GM21423 (cell line): ENCODE measurements at regions not wholly inside any gene's neighbourhood (a gene's known extent, or its start where the extent isn't known, plus 50 kb on each side); places are given as distances from the start of the nearest gene placed in this dataset.

Experiments
- ATAC-seq: cut with Tn5 transposase; IDR thresholded peaks from one replicate; pipeline ENCODE4 v1.9.1; 2021; ENCODE audit warnings: mild to moderate bottlenecking, moderate library complexity; ENCODE audit not compliant: unreplicated experiment

DNA sequence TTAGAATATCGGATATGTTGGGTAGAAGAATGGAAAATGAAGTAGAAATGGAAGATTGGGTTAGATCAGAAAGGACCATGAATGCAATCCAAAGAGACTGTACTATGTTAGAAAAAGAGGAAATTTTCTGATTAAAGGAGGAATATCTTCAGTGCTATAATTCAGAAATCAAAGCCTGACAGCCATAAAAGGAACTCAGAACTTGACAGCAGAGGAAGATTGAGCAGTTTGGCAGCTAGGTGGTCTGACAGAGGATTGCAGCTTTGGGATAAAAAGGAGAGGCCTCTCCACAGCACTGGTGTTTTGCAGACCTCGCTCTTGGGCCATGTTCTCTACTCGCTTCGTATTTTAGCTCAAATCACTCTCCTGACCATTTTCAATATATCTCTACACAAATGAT, 354.8 kb upstream of the SOX5 start:
- no peak for ATAC-seq

DNA sequence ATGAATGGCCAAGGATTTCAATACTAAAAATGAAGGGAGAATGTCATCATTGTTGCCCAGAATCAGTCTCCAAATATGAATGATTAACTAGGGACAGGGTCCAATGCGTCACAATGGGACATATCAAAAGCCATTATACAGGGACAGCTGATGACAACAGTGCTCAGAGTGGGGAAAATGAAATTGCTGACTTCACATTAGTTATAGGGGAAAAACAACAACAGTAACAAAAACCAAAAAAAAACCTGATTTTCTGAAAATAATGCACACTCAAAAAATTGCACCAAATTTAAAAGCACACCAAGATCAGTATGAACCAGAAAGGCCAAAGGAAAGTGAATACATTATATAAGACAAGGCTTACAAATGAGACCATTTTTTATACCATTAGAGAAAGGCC, 353.2 kb upstream of the SOX5 start:
- ATAC-seq: no peak

DNA sequence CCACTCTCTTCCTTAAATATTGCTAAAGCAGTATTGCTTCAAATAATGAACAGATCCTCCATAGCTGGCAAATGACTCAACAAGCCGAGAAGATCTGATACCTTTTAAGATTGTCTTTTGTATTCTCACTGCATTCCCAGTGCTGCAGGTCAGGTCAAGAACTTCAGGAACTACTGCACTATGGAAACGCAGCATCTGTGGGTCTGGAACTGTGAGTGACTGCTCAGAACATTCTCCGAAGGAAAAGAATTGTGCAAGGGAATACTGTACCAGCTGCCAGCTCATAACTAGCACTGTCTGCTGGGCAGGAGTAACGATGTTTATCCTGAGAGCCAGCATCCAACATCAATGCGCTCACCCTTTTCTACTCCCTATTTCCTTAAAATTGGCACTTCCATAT, 348.0 kb upstream of the SOX5 start:
- ATAC-seq: no peak

DNA sequence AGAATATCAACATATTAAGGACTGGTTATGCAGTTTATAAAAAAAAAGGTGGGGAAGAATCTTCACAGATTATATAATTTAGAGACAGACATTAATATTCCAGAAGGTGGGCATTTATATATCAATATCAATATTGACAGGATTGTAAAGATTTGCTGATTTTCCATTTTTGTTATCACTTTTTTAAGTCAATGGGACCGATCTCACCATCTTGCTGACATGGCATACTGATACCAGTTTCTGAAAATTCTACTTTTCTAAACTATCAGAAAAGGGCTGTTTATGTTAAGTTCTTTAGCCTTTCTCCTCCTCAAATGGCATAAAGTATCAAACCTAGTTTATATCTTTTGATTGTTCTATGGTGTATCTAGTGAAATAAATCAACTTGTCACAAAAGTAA, 344.1 kb upstream of the SOX5 start:
- no peak for ATAC-seq

DNA sequence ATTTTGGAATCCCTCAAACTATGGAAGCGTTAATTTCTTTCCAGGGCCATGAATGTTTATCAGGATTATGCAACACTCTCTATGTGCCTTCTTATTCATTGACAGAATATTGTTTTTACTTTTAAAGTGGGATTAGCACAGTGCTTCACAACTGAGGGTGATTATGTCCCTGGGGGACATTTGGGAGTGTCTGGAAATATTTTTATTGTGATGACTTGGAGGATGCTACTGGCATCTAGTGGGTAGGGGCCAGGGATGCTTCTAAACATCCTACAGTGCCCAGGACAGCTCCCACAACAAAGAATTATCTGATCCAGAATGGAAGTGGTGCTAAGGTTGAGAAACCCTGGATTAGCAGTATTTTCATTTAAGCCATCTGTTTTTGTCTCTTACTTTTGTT, 338.5 kb upstream of the SOX5 start:
- no peak for ATAC-seq

DNA sequence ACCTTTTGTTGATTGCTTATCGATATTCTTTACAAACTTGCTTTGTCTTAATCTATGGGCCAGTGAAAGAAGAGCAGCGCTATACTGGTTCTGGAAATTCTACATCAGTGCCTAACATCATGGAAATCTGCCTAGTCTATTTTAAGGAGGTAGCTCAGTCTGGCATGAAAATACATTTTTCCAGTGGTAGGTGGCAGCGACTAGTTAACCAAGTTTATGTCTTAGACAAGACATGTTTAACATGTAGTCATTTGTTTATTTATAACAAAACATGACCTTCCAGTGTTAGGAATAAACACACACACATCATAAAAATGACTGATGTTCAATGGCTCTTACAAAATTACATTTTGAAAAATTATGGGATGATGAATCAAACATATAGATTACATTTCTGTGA, 336.0 kb upstream of the SOX5 start:
- ATAC-seq: no peak

DNA sequence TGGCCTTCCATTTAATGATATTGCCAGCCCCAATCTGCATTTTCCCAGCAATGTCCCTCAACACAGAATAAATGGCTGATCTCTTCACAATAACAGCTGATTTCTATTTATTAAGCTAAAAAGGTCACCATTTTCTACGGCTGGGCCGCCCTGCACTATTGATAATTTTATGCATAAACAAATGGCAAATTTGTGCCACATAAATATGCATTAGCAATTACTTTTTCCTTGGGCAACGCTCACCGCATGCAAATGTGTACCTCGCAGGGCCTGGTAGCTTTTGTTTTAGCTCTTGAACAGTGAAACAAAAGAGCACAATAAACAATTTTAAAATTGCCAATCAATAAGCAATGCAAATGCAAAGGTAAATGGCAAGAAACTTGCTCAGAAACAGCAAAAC, 331.9 kb upstream of the SOX5 start:
- ATAC-seq: no peak

DNA sequence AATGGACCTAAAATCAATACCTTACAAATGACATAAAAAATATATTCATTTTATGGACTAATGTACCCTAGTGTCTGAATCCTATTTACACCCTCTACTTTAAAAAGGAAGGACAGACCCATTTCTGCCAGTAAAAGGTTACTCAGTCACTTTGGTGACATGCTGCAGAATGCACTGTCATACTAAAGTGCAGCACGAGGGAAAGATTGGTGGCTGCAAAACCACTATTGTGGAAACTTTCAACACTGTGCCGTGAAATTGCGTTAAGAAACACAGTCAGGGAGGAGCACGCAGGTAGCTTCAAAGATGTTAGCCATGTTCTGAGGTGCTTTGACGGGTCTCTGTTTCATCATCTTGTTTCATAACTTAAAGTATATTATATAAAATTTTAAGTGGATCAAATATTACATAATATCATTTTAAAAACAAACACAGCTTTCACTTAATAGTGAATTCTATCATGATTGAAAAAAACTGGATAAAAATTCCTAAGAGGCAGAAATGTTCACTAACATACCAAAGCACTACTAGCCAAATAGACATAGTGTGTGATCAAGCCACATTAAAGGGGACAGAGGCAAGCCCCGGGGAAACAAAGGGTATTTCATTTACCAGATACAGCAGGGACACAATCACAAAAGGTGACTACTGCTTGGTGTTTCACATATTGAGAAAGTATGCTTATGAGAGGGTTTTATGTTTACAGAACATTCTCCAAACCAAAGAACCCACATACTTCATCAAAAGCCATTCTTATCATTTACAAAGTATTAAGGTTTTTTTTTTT, 330.8 kb upstream of the SOX5 start:
- ATAC-seq: no peak

DNA sequence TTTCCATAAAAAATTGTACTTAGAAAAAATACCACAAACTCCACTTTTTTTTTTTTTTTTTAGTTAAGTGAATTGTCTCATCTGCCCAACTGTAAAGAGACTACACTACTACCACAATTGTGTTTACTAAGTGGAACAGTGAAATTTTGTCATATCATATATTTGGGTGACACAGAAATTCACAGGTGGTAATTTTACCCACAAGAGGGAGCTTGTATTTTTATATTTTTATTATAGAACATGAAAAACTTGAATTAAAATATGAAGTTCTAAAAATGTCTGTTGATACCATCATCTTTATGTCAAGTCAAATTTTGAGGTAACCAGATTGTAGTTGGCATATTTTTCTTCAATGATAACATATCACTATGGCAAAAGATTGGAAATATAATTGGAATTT, 329.4 kb upstream of the SOX5 start:
- ATAC-seq: no peak

DNA sequence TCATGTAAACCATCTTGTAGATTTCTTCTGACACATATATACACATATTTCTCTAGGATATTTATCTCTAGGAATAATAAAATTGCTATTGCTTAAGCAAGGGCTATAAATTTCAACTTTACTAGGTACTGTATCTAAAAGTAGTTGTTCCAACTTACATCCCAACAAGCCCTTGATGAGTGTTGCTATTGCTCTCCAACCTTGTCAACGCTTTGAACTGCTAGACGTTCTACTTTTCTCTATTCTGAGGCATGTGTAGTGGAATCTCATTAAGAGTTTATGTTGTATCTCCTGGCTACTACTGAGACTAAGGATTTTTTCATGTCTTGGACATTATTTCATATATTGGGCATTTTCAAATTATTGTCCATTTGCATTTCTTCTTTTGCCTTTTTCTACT, 321.5 kb upstream of the SOX5 start:
- no peak for ATAC-seq

DNA sequence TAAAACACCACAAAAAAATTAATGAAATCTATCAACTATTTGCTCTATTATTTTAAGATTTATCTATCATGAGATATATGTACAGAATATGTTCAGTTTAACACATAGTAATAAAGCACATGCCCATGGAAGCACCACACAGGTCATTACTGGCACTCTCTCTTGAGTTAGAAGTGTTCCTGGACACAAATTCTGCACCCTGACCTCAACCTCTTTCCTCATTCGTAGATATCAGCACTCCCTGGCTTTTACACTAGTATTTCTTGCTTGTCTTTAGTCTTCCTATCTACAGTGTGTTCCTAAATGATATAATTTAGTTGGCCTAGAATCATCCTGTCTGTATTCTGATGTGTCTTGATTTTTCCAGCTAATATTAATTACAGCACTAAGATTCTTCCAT, 321.0 kb upstream of the SOX5 start:
- no peak for ATAC-seq

DNA sequence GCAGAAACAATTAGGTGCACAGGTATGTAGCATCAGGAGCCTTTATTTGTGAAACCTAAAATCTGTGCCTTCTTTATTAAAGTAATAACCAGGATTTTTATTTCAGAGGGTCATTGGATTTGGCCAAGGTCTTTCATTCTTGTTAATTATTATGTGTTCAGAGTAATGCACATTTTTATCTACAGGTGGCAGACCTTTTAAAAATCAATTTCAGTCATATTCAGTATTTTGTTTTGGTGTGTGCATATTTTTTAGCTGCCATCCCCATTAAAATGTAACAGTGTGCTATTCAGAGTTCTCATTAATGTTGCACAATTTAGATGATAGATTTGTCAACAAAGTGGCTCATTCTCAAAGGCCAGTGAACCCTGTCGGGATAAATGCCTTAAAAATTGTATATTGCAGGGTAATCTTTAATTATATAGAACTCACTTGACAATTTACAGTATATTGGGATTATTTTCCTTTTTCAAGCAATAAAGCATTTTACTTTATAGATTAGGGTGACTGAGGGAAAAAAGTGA, 319.3 kb upstream of the SOX5 start:
- ATAC-seq: no peak

DNA sequence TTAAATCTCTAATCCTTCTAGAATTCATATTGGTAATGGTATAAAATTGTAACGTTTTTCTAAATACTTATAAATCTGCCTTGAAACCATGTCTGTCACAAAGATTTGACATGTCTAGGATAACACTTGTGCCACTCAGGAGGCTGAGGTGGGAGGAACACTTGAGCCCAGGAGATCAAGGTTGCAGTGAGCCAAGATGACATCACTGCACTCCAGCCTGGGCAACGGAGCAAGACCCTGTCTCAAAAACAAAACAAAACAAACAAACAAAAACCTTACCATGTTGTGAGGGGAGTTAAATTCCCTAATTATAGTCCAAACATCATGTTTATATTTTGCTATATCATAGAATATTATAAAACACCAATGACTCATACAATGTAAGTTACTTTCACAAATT, 317.5 kb upstream of the SOX5 start:
- no peak for ATAC-seq

DNA sequence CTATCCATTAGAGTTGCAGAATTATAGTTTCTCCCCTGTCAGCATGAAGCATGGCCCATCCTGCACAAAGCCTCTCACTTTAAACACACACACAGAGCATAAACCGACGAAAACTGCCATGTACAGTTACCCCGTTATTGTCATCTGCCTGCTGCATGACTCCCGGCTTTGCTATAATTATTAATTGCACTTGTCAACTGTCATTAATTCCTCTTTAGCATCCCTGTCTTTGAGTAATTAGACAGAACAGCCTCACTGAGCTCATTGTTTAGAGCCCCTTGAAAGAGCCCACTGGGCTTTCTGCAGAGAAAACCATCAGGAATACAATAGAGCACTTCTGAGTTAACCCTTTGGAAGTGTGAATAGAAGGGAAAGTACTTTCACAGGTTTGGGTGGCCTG, 307.2 kb upstream of the SOX5 start:
- no peak for ATAC-seq

DNA sequence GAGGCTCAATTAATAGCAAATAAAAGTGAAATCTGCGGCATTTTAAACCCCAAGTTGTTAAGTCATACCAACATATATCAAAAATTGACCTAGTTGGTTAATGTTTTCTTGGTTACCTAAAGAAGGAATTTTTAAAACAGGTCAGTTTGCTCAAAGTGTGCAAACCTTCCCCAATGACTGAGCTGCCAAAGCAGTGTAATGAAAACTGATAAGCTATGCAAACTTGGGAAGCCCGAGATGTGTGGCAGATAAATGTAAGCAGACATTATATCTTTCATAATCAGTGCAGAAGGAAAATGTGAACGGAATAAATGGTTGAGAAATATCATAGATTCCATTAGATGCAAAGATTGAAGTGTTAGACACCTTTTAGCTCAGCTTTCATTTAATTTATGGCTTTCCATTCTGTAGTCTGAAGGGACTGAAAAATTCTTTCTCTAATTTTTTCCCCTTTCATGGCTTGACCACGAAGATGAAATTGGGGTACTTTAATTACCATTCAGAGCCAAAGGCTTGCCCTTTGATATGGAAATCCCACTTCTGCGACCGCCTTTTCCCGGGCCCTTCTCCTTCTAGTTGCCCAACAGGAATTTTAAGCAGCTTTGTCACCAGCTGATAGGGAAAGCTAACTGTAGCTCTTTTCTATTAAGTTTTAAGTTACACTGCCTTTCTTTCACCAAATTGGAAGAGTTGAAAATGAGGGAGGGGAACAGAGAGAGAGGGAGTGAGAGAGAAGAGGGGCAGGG, 306.6 kb upstream of the SOX5 start:
- ATAC-seq: no peak

DNA sequence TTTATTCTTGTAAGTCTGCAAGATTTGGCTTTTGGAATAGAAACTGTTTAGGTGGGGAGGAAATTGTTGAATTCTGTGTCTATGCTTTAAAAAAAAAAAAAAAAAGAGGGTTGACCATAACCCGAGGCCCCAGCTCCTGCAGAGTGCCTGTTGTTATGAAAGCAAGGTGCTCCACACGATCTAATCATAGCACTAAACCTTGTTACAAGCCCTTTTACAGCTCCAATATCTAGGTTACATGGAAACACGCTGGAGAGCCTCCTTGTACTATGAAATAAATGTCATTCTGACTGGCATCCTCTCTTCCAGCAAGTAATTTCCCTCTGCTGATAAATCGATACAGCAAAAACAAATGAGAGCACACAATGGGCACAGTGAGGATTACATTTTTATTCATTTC, 303.1 kb upstream of the SOX5 start:
- ATAC-seq: no peak

DNA sequence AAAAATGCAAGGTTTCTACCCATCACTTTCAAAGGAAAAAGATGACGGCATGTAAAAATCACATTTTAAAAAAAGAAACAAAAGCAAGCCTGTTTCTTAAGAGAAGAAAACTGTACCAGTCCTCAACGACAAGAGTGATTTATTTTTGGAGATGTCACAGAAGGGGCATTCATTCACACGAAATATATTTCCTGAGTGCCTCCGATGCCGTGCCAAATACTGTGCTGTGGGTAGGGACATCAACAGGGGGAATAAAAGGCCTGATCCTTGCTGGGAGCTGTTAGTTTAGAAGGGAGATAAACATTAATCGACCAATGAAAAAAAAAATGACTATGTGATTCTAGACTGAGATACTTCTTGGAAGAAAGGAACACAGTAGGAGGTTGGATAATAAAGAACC, 297.5 kb upstream of the SOX5 start:
- ATAC-seq: no peak

DNA sequence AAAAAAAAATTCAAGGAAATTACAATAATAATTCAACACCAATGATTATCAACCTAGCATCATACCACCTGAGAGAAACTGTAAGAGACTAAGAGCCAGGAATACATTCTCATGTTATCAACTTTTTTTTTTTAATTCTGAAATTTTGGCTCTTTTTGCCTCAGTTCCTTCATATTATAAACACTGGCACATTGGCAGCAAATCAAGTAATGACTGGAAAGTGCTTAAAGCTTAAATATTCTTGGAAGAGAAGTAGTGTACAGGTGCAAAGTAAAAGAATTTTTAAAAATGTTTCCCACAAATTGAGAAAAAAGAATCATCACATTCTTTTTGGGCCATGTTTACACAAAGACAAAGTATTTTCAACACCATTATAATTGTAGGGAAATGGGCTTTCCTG, 296.9 kb upstream of the SOX5 start:
- no peak for ATAC-seq

DNA sequence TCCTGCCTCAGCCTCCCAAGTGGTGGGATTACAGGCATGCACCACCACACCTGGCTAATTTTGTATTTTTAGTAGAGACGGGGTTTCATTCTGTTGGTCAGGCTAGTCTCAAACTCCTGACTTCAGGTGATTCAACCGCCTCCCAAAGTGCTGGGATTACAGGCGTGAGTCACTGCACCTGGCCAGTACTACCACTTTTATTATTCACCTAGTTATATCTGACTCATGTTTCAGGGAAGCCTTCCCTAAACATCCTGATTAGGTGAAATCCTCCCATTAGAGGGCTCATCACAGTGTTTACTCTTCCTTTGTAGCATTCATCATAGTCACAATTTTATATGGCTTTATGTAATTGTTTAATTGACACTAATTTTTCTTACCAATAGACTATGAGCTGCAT, 295.3 kb upstream of the SOX5 start:
- no peak for ATAC-seq

DNA sequence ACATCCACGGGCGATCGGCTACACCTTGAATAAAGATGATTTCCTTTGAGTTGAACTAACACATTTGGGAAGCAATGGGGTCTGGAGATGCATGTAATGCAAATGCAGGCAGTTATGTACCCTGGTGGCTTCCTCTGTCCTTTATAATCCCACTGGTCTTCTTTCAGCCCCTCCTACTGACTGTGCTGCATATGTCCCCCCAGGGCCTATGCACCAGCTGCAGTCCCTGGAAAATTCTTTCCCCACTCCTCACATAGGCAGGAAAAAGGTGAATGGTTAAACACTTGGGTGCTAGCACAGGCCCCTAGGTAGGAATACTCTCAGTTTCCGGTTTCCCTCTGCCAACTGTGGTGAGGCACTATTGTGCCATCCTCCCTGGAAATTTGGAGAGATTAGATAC, 294.8 kb upstream of the SOX5 start:
- ATAC-seq: no peak

DNA sequence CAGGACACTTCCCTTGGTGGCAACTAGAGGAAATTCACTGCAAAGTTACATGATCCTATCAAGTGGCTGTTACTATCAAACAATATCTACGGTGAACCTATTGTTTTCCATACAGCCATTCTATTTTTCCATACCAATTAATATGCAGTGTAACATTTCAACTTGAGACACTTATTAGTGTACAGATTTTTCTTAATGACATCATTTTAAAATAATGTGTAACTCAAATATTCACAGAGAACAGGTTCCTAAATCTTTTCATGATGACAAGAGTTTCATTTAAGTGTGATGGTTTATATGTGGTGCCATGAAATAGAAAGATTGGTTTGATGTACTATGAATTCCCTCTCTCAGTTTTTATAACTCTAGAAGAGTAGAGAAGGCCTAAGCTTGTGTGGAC, 291.2 kb upstream of the SOX5 start:
- no peak for ATAC-seq

DNA sequence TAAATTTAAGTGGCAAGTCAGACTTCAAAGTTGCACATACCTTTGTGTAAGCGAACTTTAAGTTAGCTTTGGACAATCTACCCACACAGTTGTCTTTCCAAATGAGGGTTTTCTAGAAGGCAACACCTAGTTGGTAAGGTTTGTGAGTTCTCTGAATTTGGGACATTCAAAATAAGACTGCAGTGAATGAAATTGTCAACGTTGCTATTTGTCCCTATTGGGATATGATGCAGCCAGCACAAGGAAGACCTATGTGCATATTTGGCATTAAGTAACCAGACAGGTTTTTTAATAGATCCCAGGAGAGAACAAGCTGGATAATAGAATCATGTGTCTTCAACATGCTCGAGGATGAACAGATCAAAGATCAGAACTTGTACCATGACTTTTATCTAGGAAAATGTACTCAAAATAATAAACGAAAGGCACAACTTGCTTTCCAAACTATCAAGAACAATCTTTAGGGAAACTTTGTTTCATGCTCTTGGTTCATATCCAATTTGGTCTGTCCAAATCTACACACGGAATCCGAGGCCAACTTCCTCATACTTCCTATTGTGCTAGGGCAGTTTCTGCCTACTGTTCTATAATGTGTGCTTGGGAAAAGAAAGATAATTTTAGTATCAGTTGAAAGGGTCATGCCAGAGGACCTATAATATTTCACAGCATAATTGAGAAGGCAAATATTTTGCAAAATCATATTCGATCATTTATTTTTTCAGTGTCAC, 284.2 kb upstream of the SOX5 start:
- no peak for ATAC-seq
